ENCODE measurements at regions not wholly inside any gene's neighbourhood (a gene's known extent, or its start where the extent isn't known, plus 50 kb on each side); places are given as distances from the start of the nearest gene placed in this dataset.

DNA sequence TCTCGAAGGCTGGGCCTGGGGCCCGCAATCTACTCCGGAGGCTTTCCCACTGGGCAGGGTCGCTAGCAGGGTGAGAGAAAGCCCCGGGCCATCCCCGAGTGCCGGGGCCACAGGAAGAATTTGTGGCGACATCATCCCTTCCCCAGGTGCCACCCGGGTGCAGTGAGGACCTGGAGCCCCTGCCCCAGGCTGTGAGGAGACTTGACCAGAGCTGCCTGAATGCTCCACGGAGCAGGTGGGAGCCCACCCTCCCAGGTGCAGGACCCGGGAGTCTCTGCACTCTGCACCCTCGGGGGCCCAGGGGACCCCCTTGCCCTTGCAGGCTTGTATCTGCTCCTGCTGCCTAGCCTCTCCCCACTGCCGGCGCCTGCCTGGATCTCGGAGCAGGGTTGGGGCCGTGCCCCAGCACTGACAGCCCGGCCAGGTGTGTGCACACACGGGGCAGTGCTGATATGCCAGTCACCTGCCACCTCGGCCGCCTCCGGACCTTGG, 67.5 kb upstream of the RGS7 start:
- H3K36me3 Mint-ChIP-seq (ENCODE audit: low read depth): peaks cover 4% of the 10 kb centered on the region
- Histone ChIP-seq H3K9ac (ENCODE audit: extremely low read depth, low read length, poor library complexity, severe bottlenecking) (no peak overlapping the region), H3K9me3 (ENCODE audit: control insufficient read depth, low read length) (no peaks in the 10 kb centered on the region), H3K36me3 (ENCODE audit: control insufficient read depth, insufficient read depth, low read length) (no peaks in the 10 kb centered on the region), H3K4me1 (ENCODE audit: control insufficient read depth, insufficient read depth, low read length) (peaks cover 4% of the 10 kb centered on the region), H3K27me3 (ENCODE audit: control insufficient read depth, insufficient read depth, low read length, poor library complexity, severe bottlenecking) (peaks cover 24% of the 10 kb centered on the region), H3K4me3 (ENCODE audit: low read length) (peak overlapping the region; percentile 73), H3K27ac (ENCODE audit: low read depth, low read length) (no peak overlapping the region)
- TF ChIP-seq, protein P1, sequence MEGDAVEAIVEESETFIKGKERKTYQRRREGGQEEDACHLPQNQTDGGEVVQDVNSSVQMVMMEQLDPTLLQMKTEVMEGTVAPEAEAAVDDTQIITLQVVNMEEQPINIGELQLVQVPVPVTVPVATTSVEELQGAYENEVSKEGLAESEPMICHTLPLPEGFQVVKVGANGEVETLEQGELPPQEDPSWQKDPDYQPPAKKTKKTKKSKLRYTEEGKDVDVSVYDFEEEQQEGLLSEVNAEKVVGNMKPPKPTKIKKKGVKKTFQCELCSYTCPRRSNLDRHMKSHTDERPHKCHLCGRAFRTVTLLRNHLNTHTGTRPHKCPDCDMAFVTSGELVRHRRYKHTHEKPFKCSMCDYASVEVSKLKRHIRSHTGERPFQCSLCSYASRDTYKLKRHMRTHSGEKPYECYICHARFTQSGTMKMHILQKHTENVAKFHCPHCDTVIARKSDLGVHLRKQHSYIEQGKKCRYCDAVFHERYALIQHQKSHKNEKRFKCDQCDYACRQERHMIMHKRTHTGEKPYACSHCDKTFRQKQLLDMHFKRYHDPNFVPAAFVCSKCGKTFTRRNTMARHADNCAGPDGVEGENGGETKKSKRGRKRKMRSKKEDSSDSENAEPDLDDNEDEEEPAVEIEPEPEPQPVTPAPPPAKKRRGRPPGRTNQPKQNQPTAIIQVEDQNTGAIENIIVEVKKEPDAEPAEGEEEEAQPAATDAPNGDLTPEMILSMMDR (conservative IDR thresholded peaks at IDR 0.05): no peak
- no peak for DNase-seq
- peak overlapping the region; percentile 53 for H3K4me3 Mint-ChIP-seq
- 61 to 65% methylated on average over 7 to 21 of the region's 21 CpGs for WGBS, 2 experiments (ENCODE audit: insufficient coverage in 1 of 2, insufficient read length in 1 of 2)
- peaks cover 3% of the 10 kb centered on the region for H3K4me1 Mint-ChIP-seq
- H3K27ac Mint-ChIP-seq: no peak overlapping the region
- H3K9me3 Mint-ChIP-seq: peaks cover 31% of the 10 kb centered on the region
- peaks cover 36% of the 10 kb centered on the region for H3K27me3 Mint-ChIP-seq (ENCODE audit: insufficient read depth)

DNA sequence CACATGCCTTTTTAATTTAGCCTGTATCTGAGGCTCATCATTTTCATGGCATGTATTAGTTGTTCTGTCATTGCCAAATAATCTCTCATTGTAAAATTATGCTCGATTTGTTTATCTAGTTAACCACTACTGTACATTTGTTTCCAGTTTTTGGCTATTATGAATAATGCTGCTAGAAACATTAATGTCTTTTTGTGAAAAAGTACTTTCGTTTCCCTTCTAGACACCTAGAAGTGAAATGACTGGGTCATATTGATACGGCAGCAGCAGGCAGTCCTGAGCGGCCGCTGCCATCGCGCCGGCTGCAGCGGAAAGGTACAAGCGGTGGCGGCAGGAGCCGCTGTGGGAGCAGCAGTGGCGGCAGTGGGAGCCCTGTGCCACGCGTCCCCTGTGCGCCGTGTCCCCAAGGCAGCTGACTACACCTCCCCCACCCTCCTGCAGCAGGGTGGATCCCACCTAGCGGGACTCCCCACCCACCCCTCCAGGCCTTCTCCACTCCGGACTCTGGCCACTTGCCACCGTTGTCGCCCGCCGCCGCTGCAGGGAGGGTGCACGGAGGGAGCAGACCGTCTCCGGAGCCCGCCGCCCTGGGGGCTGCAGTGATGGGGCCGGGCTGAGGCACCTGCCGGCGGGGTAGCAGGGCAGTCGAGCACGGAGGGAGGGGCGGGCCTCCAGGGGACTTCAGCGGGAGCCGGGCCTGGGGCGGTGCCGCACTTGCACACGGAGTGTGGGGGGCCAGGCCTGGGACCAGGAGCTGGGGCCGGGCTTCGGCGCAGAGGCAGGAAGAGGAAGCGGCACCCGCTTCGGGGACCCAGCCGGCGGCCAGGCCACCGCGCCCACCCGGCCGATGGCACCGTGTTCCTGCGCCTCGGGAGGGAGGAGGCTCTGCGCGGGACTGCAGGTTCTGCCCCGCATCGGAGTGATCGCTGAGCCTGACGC, 66.8 kb upstream of the RGS7 start:
- H3K4me3 Mint-ChIP-seq: peak overlapping the region; percentile 53
- no peak overlapping the region for H3K27ac Mint-ChIP-seq
- no peak overlapping the region for H3K27ac ChIP-seq (ENCODE audit: low read depth, low read length)
- H3K36me3 ChIP-seq (ENCODE audit: control insufficient read depth, insufficient read depth, low read length): no peaks in the 10 kb centered on the region
- H3K9me3 ChIP-seq (ENCODE audit: control insufficient read depth, low read length): no peaks in the 10 kb centered on the region
- peak; percentile 89 for DNase-seq
- TF ChIP-seq, protein P1 (conservative IDR thresholded peaks at IDR 0.05): peak; percentile 46
- no peak overlapping the region for H3K9ac ChIP-seq (ENCODE audit: extremely low read depth, low read length, poor library complexity, severe bottlenecking)
- H3K4me1 ChIP-seq (ENCODE audit: control insufficient read depth, insufficient read depth, low read length): peaks cover 4% of the 10 kb centered on the region
- peaks cover 24% of the 10 kb centered on the region for H3K27me3 ChIP-seq (ENCODE audit: control insufficient read depth, insufficient read depth, low read length, poor library complexity, severe bottlenecking)
- peaks cover 25% of the 10 kb centered on the region for H3K9me3 Mint-ChIP-seq
- H3K4me3 ChIP-seq (ENCODE audit: low read length): peak overlapping the region; percentile 73
- H3K36me3 Mint-ChIP-seq (ENCODE audit: low read depth): peaks cover 4% of the 10 kb centered on the region
- WGBS, 2 experiments (ENCODE audit: insufficient coverage in 1 of 2, insufficient read length in 1 of 2): 3 to 5% methylated on average over 24 to 61 of the region's 61 CpGs
- H3K27me3 Mint-ChIP-seq (ENCODE audit: insufficient read depth): peaks cover 36% of the 10 kb centered on the region
- H3K4me1 Mint-ChIP-seq: peaks cover 7% of the 10 kb centered on the region

DNA sequence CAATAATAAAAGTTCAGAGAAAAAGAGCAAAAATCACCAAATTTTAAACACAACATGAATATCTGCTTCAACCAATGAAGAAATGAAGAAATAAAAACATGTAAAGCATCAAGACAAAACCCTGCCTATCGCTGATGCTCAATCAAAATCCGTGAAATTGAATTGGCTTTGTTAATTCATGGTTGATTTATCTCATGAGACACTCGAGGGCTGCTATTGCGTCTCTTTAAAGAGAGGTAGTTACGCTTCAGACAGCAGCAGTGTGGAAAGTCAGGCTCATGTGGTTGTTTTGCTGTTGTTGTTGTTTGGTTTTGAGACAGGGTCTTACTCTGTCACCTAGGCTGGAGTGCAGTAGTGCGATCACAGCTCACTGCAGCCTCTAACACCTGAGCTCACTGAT, 65.5 kb upstream of the RGS7 start:
- Histone ChIP-seq H3K36me3 (ENCODE audit: control insufficient read depth, insufficient read depth, low read length) (no peaks in the 10 kb centered on the region), H3K4me1 (ENCODE audit: control insufficient read depth, insufficient read depth, low read length) (peaks cover 7% of the 10 kb centered on the region), H3K9me3 (ENCODE audit: control insufficient read depth, low read length) (no peaks in the 10 kb centered on the region), H3K9ac (ENCODE audit: extremely low read depth, low read length, poor library complexity, severe bottlenecking) (no peak overlapping the region), H3K27ac (ENCODE audit: low read depth, low read length) (no peak overlapping the region), H3K4me3 (ENCODE audit: low read length) (no peak overlapping the region), H3K27me3 (ENCODE audit: control insufficient read depth, insufficient read depth, low read length, poor library complexity, severe bottlenecking) (peaks cover 24% of the 10 kb centered on the region)
- Mint-ChIP-seq H3K4me1 (peaks cover 15% of the 10 kb centered on the region), H3K27me3 (ENCODE audit: insufficient read depth) (peaks cover 36% of the 10 kb centered on the region), H3K9me3 (peaks cover 16% of the 10 kb centered on the region), H3K4me3 (no peak overlapping the region), H3K36me3 (ENCODE audit: low read depth) (peaks cover 2% of the 10 kb centered on the region), H3K27ac (no peak overlapping the region)
- no peak for DNase-seq
- TF ChIP-seq, protein P1 (conservative IDR thresholded peaks at IDR 0.05): no peak
- 94 to 97% methylated on average over 4 to 6 of the region's 6 CpGs for WGBS, 2 experiments (ENCODE audit: insufficient coverage in 1 of 2, insufficient read length in 1 of 2)
